GM13977 (cell line): ENCODE measurements at regions not wholly inside any gene's neighbourhood (a gene's known extent, or its start where the extent isn't known, plus 50 kb on each side); places are given as distances from the start of the nearest gene placed in this dataset.

Experiments used
- DNase-seq: peaks from one replicate; pipeline ENCODE4 v3.0.0; 2012; ENCODE audit warnings: low spot score
- CTCF ChIP-seq: IDR thresholded peaks from 2 replicates; pipeline ENCODE4 v1.5.1; 2012; ENCODE audit warnings: mild to moderate bottlenecking, control low read depth; ENCODE audit not compliant: insufficient read depth; ENCODE audit errors: extremely low read depth, missing control alignments
- in situ Hi-C: fragments of 300-500 bp; cut with MboI; formaldehyde crosslinking; loops from one replicate; pipeline ENCODE4 v1.12.0; 2022; ENCODE audit warnings: low sequenced_read_pairs, low pct_unique_long_range_greater_than_20kb, mixed read lengths, inconsistent platforms; ENCODE audit not compliant: unreplicated experiment

- no peak for TF ChIP-seq CTCF
- in situ Hi-C loops, result no loop called here
- DNase-seq, result no peak
Measured at GRCh38 chr14:92254786-92255185, 68.2 kb upstream of the SLC24A4 start.

GRCh38 chr14:92258934-92259333, 64.0 kb upstream of the SLC24A4 start:
- in situ Hi-C loops, result no loop called here
- TF ChIP-seq CTCF, result no peak
- DNase-seq, result no peak

GRCh38 chr14:92259613-92260357, 63.2 kb upstream of the SLC24A4 start:
- TF ChIP-seq CTCF, result no peak
- in situ Hi-C loops, result no loop called here
- DNase-seq, result peak; percentile 59

- in situ Hi-C loops, result no loop called here
- TF ChIP-seq CTCF, result no peak
- DNase-seq, result no peak
Measured at GRCh38 chr14:92263681-92264080, 59.3 kb upstream of the SLC24A4 start.

GRCh38 chr14:92264195-92264594, 58.8 kb upstream of the SLC24A4 start:
- TF ChIP-seq CTCF, result no peak
- no peak for DNase-seq
- in situ Hi-C loops, result no loop called here

GRCh38 chr14:92266216-92266615, 56.7 kb upstream of the SLC24A4 start:
- TF ChIP-seq CTCF, result no peak
- in situ Hi-C loops, result no loop called here
- DNase-seq, result no peak
